ENCODE measurements at regions not wholly inside any gene's neighbourhood (a gene's known extent, or its start where the extent isn't known, plus 50 kb on each side); places are given as distances from the start of the nearest gene placed in this dataset.

DNA sequence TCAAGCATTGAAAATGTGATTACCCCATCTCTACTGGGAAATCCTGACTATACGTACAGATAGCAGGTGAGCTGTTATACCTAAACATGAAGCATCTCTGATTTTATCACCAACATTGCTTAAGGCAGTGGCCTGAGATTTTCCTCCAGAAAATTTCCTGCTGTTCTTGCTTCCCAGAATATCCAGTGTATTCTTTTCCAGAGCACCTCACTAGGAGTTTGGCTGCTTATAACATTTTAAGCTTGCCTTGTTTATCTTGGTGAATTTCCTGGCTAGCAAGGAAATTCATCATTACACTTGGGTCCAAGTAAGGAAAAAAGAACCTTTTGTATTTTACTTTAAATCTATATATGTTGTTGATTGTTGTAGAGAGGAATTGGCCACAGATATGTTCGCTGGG is 73.0 kb upstream of the CLCN4 start:
- no peak for TF ChIP-seq CTCF (IDR thresholded peaks at IDR 0.05; ENCODE audit: insufficient read depth, low read depth, low read length)
- no peak for TF ChIP-seq EZH2 (IDR thresholded peaks at IDR 0.05; ENCODE audit: insufficient read depth, low read length)
